CD4-positive, alpha-beta T cell treated with Interleukin-17A for 4 hours (primary cell): ENCODE measurements at regions not wholly inside any gene's neighbourhood (a gene's known extent, or its start where the extent isn't known, plus 50 kb on each side); places are given as distances from the start of the nearest gene placed in this dataset.

ENCODE experiments used
- DNase-seq: peaks from one replicate; pipeline ENCODE4 v3.0.0-alpha.2; 2020; ENCODE audit warnings: mixed read lengths

DNA sequence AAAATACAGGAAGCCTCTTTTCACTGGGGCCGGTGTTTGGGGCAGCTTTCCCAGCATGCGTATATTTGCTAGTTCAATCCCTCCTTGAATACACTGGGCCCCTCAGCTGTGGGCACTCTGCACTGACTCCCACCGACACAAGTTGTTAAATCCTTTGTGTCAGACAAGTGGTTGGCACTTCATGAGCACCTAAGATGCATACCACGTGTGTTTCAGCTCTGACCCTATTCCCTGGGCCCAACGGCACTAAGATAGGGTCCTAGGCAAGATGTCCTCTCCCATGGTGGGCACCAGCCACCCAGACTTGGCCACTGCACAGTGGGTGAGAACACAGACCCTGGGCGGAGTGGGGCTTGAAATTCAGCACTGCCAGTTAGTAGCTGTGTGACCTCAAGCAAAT is 173.8 kb downstream of the BCL11B start:
- no peak for DNase-seq

GRCh38 chr14:99099051-99099787 is 172.8 kb downstream of the BCL11B start:
- no peak for DNase-seq

DNA sequence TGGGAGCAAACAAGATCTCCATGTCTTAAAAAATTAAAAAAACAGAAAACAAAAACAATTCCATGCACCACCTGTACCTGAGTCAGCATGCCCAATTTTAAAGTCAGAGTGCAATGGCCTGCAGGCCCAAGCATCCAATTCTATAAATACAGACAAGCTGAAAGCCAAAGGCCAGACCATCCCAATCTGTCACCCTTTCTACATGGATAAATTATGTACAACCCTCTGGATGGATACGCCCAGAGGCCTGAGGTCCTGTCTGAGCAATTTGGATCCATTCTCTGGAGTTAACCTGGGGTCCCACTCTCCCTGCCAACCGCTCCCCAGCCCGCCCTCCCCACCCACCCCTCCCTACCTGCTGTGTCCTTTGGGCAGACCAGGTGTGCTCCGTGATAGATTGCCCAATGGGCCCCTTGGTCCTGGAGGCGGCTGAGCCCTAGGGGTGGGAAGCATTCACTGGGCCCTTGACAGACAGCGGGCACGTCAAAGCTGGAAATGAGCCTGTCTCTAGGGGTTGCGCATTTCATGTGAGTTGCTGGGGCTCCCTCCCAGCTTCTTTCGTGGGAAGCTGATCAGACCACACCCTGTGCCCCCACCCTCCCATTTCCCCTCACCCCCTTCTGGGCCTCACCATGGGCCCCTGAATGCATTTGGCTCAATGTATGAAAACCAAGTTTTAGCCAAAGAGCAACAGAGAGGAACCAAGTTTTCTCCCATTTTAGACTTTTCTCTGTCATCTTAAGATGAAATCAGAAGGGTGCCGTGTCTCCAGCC is 171.3 kb downstream of the BCL11B start:
- no peak for DNase-seq

GRCh38 chr14:99101855-99102461 is 170.0 kb downstream of the BCL11B start:
- DNase-seq = no peak

- no peak for DNase-seq
These were observed 155.2 kb downstream of the BCL11B start for GRCh38 chr14:99116741-99117295.

DNA sequence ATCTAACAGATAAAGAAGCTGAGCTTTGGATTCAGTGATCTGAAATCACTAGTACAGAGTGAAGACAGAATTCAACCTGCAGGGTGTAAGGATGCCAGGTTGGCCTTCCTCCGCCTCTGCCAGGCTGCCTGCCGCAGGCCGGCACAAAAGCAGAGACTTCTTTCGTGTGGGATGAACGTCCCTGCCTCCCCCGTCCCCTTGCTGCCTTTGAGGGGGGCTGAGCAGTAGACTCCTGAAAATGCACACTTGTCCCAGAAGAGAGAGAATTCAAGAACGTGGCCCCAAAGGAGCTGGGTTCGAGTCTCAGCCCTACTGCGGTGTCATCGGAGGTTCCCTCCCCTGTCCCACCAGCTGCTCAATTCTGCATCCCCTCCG is 154.3 kb downstream of the BCL11B start:
- no peak for DNase-seq

DNA sequence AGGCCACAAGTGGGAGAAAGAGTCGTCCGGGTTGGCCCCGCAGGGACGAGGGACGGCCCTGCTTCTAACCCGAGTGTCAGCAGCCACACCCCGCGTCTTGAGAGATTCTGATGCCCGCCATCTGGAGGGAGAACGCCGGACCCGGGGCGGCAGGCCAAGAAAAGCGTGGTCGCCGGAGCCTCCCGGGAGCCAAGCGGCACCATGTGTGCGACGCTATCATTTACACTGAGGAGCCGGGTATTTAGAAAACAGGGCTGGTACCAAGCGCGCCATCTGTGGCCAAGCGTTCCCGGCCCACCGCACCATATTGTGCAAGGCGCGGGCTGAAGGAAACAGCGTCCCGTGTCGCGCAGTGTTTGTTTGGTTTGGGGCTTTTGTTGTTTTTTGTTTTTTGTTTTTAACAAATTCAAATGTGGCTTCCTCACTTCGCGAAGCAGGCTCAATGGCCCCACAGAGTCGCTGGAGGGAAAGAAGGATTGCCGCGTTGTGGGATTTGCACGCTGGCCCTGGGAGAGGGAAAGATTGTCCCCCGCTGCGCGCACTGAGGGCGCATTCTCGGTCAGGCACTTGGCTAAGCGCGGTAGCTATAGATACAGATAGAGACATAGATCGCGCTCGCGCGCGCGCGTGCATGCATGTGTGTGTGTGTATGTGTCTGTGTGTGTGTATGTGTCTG is 153.8 kb downstream of the BCL11B start:
- DNase-seq = peak; percentile 41

DNA sequence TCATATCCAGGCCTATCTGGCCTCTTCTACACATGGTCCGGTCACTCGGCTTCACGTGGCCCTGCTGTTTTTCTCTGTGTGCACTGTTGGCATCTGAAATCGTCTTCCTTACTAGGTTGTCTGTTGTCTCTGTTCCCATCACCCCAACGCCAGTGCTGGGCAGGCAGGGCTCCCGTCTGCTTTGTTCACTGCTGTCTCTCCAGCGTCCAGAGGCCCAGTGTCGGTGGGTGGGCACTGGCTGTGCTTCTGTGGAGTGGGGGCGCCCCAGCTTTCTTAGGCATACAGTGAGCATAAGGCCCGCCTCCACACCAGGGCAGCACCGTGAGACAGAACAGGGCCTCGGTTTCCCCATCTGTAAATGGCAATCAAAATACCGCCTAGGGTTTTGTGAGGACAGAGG is 153.1 kb downstream of the BCL11B start:
- DNase-seq = no peak
